ENCODE measurements at regions not wholly inside any gene's neighbourhood (a gene's known extent, or its start where the extent isn't known, plus 50 kb on each side); places are given as distances from the start of the nearest gene placed in this dataset.

- DNase-seq (ENCODE audit: low spot score, unreplicated experiment), result no peak
- H3K9me3 Mint-ChIP-seq (ENCODE audit: low read depth), result no peaks in the 10 kb centered on the region
- no peaks in the 10 kb centered on the region for H3K36me3 Mint-ChIP-seq (ENCODE audit: insufficient read depth)
- no peak for TF ChIP-seq CTCF (IDR thresholded peaks at IDR 0.05; ENCODE audit: unreplicated experiment)
- no peak overlapping the region for H3K27ac Mint-ChIP-seq
- peaks cover 2% of the 10 kb centered on the region for H3K4me1 Mint-ChIP-seq (ENCODE audit: low read depth)
- H3K4me3 Mint-ChIP-seq (ENCODE audit: low read depth), result no peak overlapping the region
- no peaks in the 10 kb centered on the region for H3K27me3 Mint-ChIP-seq
Measured at GRCh38 chr5:125868036-125868435, 555.2 kb upstream of the GRAMD2B start.

GRCh38 chr5:125870256-125870655 lies 553.0 kb upstream of the GRAMD2B start:
- TF ChIP-seq CTCF (IDR thresholded peaks at IDR 0.05; ENCODE audit: unreplicated experiment), result no peak
- Mint-ChIP-seq H3K4me3 (ENCODE audit: low read depth) (no peak overlapping the region), H3K9me3 (ENCODE audit: low read depth) (peaks cover 3% of the 10 kb centered on the region), H3K36me3 (ENCODE audit: insufficient read depth) (no peaks in the 10 kb centered on the region), H3K27me3 (no peaks in the 10 kb centered on the region), H3K27ac (no peak overlapping the region), H3K4me1 (ENCODE audit: low read depth) (no peaks in the 10 kb centered on the region)
- no peak for DNase-seq (ENCODE audit: low spot score, unreplicated experiment)

- no peak overlapping the region for H3K4me3 Mint-ChIP-seq (ENCODE audit: low read depth)
- H3K27me3 Mint-ChIP-seq, result no peaks in the 10 kb centered on the region
- no peak for TF ChIP-seq CTCF (IDR thresholded peaks at IDR 0.05; ENCODE audit: unreplicated experiment)
- peaks cover 12% of the 10 kb centered on the region for H3K4me1 Mint-ChIP-seq (ENCODE audit: low read depth)
- no peak for DNase-seq (ENCODE audit: low spot score, unreplicated experiment)
- no peaks in the 10 kb centered on the region for H3K36me3 Mint-ChIP-seq (ENCODE audit: insufficient read depth)
- no peak overlapping the region for H3K27ac Mint-ChIP-seq
- H3K9me3 Mint-ChIP-seq (ENCODE audit: low read depth), result peaks cover 3% of the 10 kb centered on the region
Measured at GRCh38 chr5:125874057-125874456, 549.2 kb upstream of the GRAMD2B start.

- Mint-ChIP-seq H3K4me1 (ENCODE audit: low read depth) (peaks cover 12% of the 10 kb centered on the region), H3K27ac (no peak overlapping the region), H3K27me3 (peaks cover 3% of the 10 kb centered on the region), H3K36me3 (ENCODE audit: insufficient read depth) (no peaks in the 10 kb centered on the region), H3K4me3 (ENCODE audit: low read depth) (no peak overlapping the region), H3K9me3 (ENCODE audit: low read depth) (peaks cover 3% of the 10 kb centered on the region)
- TF ChIP-seq CTCF (IDR thresholded peaks at IDR 0.05; ENCODE audit: unreplicated experiment), result no peak
- DNase-seq (ENCODE audit: low spot score, unreplicated experiment), result no peak
Measured at GRCh38 chr5:125874717-125875116, 548.5 kb upstream of the GRAMD2B start.

- H3K4me1 Mint-ChIP-seq (ENCODE audit: low read depth), result peaks cover 16% of the 10 kb centered on the region
- H3K27ac Mint-ChIP-seq, result no peak overlapping the region
- H3K9me3 Mint-ChIP-seq (ENCODE audit: low read depth), result peaks cover 3% of the 10 kb centered on the region
- H3K27me3 Mint-ChIP-seq, result peaks cover 3% of the 10 kb centered on the region
- DNase-seq (ENCODE audit: low spot score, unreplicated experiment), result no peak
- TF ChIP-seq CTCF (IDR thresholded peaks at IDR 0.05; ENCODE audit: unreplicated experiment), result no peak
- H3K4me3 Mint-ChIP-seq (ENCODE audit: low read depth), result no peak overlapping the region
- no peaks in the 10 kb centered on the region for H3K36me3 Mint-ChIP-seq (ENCODE audit: insufficient read depth)
Measured at GRCh38 chr5:125877248-125877647, 546.0 kb upstream of the GRAMD2B start.
